Stimulated activated CD4-positive, alpha-beta T cell treated with anti-CD3 and anti-CD28 coated beads, Interleukin-12 subunit alpha, Interleukin-12 subunit beta, amount 100 ng/mL, for 4 hours (primary cell): ENCODE measurements at regions not wholly inside any gene's neighbourhood (a gene's known extent, or its start where the extent isn't known, plus 50 kb on each side); places are given as distances from the start of the nearest gene placed in this dataset.

Experiments used
- DNase-seq: peaks from one replicate; pipeline ENCODE4 v3.0.0-alpha.2; 2020

- peak; percentile 91 for DNase-seq
Observed at GRCh38 chr1:181142096-181142958, 53.8 kb downstream of the IER5 start.

- no peak for DNase-seq
Observed at GRCh38 chr1:181143102-181143859, 54.8 kb downstream of the IER5 start.

GRCh38 chr1:181144238-181144637 lies 55.7 kb downstream of the IER5 start:
- no peak for DNase-seq

GRCh38 chr1:181148636-181149035 lies 60.1 kb downstream of the IER5 start:
- no peak for DNase-seq

- DNase-seq: peak; percentile 46
Observed at GRCh38 chr1:181149326-181150125, 61.0 kb downstream of the IER5 start.

- no peak for DNase-seq
Observed at GRCh38 chr1:181150273-181150672, 61.8 kb downstream of the IER5 start.

GRCh38 chr1:181150842-181151241 lies 62.3 kb downstream of the IER5 start:
- no peak for DNase-seq

- no peak for DNase-seq
Observed at GRCh38 chr1:181151378-181152326, 63.2 kb downstream of the IER5 start.

- no peak for DNase-seq
Observed at GRCh38 chr1:181152892-181153633, 64.6 kb downstream of the IER5 start.

- DNase-seq: no peak
Observed at GRCh38 chr1:181153634-181153961, 65.1 kb downstream of the IER5 start.

- no peak for DNase-seq
Observed at GRCh38 chr1:181155339-181155738, 66.8 kb downstream of the IER5 start.

- DNase-seq: no peak
Observed at GRCh38 chr1:181159451-181160140, 71.1 kb downstream of the IER5 start.

- no peak for DNase-seq
Observed at GRCh38 chr1:181160322-181160721, 71.8 kb downstream of the IER5 start.

GRCh38 chr1:181160998-181161870 lies 72.7 kb downstream of the IER5 start:
- no peak for DNase-seq

- DNase-seq: no peak
Observed at GRCh38 chr1:181163662-181164061, 75.2 kb downstream of the IER5 start.

GRCh38 chr1:181166377-181167196 lies 78.1 kb downstream of the IER5 start:
- peak; percentile 56 for DNase-seq

GRCh38 chr1:181169281-181169865 lies 80.9 kb downstream of the IER5 start:
- no peak for DNase-seq

GRCh38 chr1:181170194-181170593 lies 81.7 kb downstream of the IER5 start:
- no peak for DNase-seq

- no peak for DNase-seq
Observed at GRCh38 chr1:181172082-181172481, 83.6 kb downstream of the IER5 start.
